Panc1 (cell line): ENCODE measurements at regions not wholly inside any gene's neighbourhood (a gene's known extent, or its start where the extent isn't known, plus 50 kb on each side); places are given as distances from the start of the nearest gene placed in this dataset.

Experiments
- POLR2AphosphoS5 ChIP-seq: IDR thresholded peaks from 2 replicates; pipeline ENCODE4 v1.6.1; 2012; ENCODE audit warnings: mild to moderate bottlenecking, low read depth, low read length, moderate library complexity
- TF ChIP-seq, protein P1 (sequence below): fragments of 450-650 bp; IDR thresholded peaks from 2 replicates; pipeline ENCODE4 v1.5.1; 2017; ENCODE audit warnings: mild to moderate bottlenecking

DNA sequence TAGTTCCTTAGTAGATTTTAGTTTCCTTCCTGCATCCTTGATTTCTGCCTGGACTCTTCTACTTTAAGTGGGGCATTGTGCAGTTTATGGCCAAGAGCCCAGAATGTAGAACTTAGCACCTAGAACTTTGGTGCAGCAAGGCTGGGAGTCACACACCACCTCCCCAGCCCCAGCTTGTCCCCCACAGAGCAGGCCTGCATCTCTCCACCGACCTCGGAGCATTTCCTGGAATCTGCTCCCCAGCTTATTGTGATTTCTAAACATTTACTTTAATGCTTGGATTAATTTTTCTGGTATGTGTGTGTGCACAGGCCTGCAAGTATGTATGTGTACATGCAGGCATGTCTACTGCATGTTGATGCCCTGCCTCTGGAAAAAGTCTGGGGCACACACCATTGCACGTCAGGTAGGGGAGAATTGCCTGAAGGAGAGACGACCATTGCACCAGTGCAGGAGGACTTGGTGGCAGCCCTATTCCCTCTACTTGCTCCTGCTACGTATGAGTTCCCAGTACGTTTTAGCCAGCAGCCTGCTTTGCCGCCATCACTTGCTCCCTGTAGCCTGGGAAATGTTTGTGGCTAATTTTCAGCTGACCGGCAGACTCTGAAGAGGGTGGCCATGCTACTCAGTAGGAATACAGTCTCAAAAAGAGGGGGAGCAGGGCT lies 419.9 kb upstream of the HS6ST1 start:
- TF ChIP-seq POLR2AphosphoS5, result no peak
- TF ChIP-seq, protein P1, sequence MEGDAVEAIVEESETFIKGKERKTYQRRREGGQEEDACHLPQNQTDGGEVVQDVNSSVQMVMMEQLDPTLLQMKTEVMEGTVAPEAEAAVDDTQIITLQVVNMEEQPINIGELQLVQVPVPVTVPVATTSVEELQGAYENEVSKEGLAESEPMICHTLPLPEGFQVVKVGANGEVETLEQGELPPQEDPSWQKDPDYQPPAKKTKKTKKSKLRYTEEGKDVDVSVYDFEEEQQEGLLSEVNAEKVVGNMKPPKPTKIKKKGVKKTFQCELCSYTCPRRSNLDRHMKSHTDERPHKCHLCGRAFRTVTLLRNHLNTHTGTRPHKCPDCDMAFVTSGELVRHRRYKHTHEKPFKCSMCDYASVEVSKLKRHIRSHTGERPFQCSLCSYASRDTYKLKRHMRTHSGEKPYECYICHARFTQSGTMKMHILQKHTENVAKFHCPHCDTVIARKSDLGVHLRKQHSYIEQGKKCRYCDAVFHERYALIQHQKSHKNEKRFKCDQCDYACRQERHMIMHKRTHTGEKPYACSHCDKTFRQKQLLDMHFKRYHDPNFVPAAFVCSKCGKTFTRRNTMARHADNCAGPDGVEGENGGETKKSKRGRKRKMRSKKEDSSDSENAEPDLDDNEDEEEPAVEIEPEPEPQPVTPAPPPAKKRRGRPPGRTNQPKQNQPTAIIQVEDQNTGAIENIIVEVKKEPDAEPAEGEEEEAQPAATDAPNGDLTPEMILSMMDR, result no peak
